Transverse colon (tissue), 4 donors: ENCODE measurements at regions not wholly inside any gene's neighbourhood (a gene's known extent, or its start where the extent isn't known, plus 50 kb on each side); places are given as distances from the start of the nearest gene placed in this dataset.
"Not testable (repeated sequence)": the region's sequence is repeated elsewhere in the genome, so short reads cannot be mapped to it uniquely, and the experiment has no call there.

Experiments
- DNase-seq: peaks from one replicate; pipeline ENCODE4 v3.0.0-alpha.2; 2019
- H3K27ac ChIP-seq, 4 donors: fragments of 200-600 bp; sonication (generic); 2 replicates each; pipeline ENCODE4 v1.5.1; 2016 to 2018; ENCODE audit warnings: inconsistent platforms in 4 of 4
- H3K27me3 ChIP-seq: fragments of 200-600 bp; sonication (generic); 2 replicates; pipeline ENCODE4 v1.5.1; 2017; ENCODE audit warnings: inconsistent platforms
- H3K36me3 ChIP-seq, 4 donors: fragments of 200-600 bp; sonication (generic); 2 replicates each; pipeline ENCODE4 v1.5.1; 2017 to 2019; ENCODE audit warnings: inconsistent platforms in 4 of 4
- H3K4me1 ChIP-seq, 4 donors: fragments of 200-600 bp; sonication (generic); 2 replicates each; pipeline ENCODE4 v1.5.1; 2017 to 2020; ENCODE audit warnings: inconsistent platforms in 4 of 4
- H3K4me3 ChIP-seq, 4 donors: fragments of 200-600 bp; sonication (generic); 1 replicate in 1 of 4; 2 replicates in 3 of 4; pipeline versions ENCODE4 v1.5.1 to v1.6.1; 2017 to 2019; ENCODE audit warnings: inconsistent platforms in 4 of 4
- H3K9me3 ChIP-seq, 2 donors: fragments of 200-600 bp; sonication (generic); 2 replicates each; pipeline ENCODE4 v1.5.1; 2017 to 2019; ENCODE audit warnings: inconsistent platforms in 2 of 2
- CTCF ChIP-seq, 5 experiments: fragments of 200-600 bp in 3 of 5; fragments of 450-650 bp in 2 of 5; sonication (generic) in 3 of 5; IDR thresholded peaks; 1 replicate in 2 of 5; 2 replicates in 3 of 5; pipeline ENCODE4 v1.5.1; 2016 to 2017; ENCODE audit warnings: antibody characterized with exemption in 5 of 5, inconsistent platforms in 3 of 5, mild to moderate bottlenecking in 2 of 5, moderate library complexity in 1 of 5
- EP300 ChIP-seq: sonication (generic); formaldehyde crosslinking; IDR thresholded peaks from one replicate; pipeline ENCODE4 v1.6.1; 2017; ENCODE audit warnings: antibody characterized with exemption, low read depth
- POLR2A ChIP-seq: fragments of 450-650 bp; IDR thresholded peaks from one replicate; pipeline ENCODE4 v1.6.1; 2016; ENCODE audit warnings: antibody characterized with exemption, mild to moderate bottlenecking, moderate library complexity
- POLR2AphosphoS5 ChIP-seq, 3 donors: sonication (generic); formaldehyde crosslinking; IDR thresholded peaks; one replicate each; pipeline ENCODE4 v1.6.1; 2016; ENCODE audit warnings: antibody characterized with exemption in 3 of 3
- WGBS, 2 donors: methylation state at CpG; one replicate each; pipeline ENCODE4 v1.1.5; 2018; ENCODE audit warnings: low coverage in 1 of 2; 5-methylcytosine and 5-hydroxymethylcytosine counted together
- in situ Hi-C, 4 donors: fragments of 200-750 bp; cut with MboI; loops; one replicate each; pipeline versions ENCODE4 v1.15.0 to v1.15.1; 2017; ENCODE audit warnings: low sequenced_read_pairs in 3 of 4, low pct_ligation_motif_present in 1 of 4, low pct_unique_long_range_greater_than_20kb in 1 of 4
- intact Hi-C: fragments of 100-400 bp; cut with DNase I; formaldehyde crosslinking; loops from one replicate; pipeline ENCODE4 v1.15.1; 2023; ENCODE audit warnings: low total_unique reads

GRCh38 chr5:25694801-25695200, 1050.0 kb upstream of the CDH10 start:
- no peak for DNase-seq
- H3K9me3 ChIP-seq = no peaks in the 10 kb centered on the region
- TF ChIP-seq POLR2A (no peak), CTCF (IDR thresholded peaks at IDR 0.05) (no peak), EP300 (no peak), POLR2AphosphoS5 (IDR thresholded peaks at IDR 0.05) (no peak)
- H3K4me3 ChIP-seq = no peak overlapping the region
- no peaks in the 10 kb centered on the region for H3K36me3 ChIP-seq
- H3K27ac ChIP-seq = no peak overlapping the region
- no peaks in the 10 kb centered on the region for H3K4me1 ChIP-seq
- H3K27me3 ChIP-seq = no peaks in the 10 kb centered on the region
- in situ Hi-C loops (no loop called here), intact Hi-C loops (no loop called here)
- 44% methylated on average over 1 of the region's 1 CpG; no CpG with 5 or more reads in 1 of the 2 donors for WGBS, 2 donors

- Histone ChIP-seq H3K27me3 (no peaks in the 10 kb centered on the region), H3K4me3 (no peak overlapping the region), H3K9me3 (no peaks in the 10 kb centered on the region), H3K27ac (no peak overlapping the region), H3K4me1 (no peaks in the 10 kb centered on the region), H3K36me3 (no peaks in the 10 kb centered on the region)
- intact Hi-C loops (no loop called here), in situ Hi-C loops (no loop called here)
- 66 to 67% methylated on average over 3 of the region's 3 CpGs for WGBS, 2 donors
- DNase-seq = no peak
- no peak for TF ChIP-seq CTCF (IDR thresholded peaks at IDR 0.05)
- no peak for TF ChIP-seq EP300
- no peak for TF ChIP-seq POLR2A
- no peak for TF ChIP-seq POLR2AphosphoS5 (IDR thresholded peaks at IDR 0.05)
Observed at GRCh38 chr5:25688156-25688555, 1043.4 kb upstream of the CDH10 start.

- in situ Hi-C loops (no loop called here), intact Hi-C loops (no loop called here)
- H3K27ac ChIP-seq = no peak overlapping the region
- H3K9me3 ChIP-seq = no peaks in the 10 kb centered on the region
- 56 to 67% methylated on average over 1 of the region's 1 CpG for WGBS, 2 donors
- H3K27me3 ChIP-seq = no peaks in the 10 kb centered on the region
- TF ChIP-seq POLR2A (no peak), POLR2AphosphoS5 (IDR thresholded peaks at IDR 0.05) (no peak), CTCF (IDR thresholded peaks at IDR 0.05) (no peak), EP300 (no peak)
- DNase-seq = no peak
- H3K4me3 ChIP-seq = no peak overlapping the region
- H3K36me3 ChIP-seq = no peaks in the 10 kb centered on the region
- no peaks in the 10 kb centered on the region for H3K4me1 ChIP-seq
Observed at GRCh38 chr5:25669645-25670401, 1025.0 kb upstream of the CDH10 start.

- 64 to 77% methylated on average over 2 of the region's 2 CpGs for WGBS, 2 donors
- peaks cover 5 to 12% of the 10 kb centered on the region in 2 donors for H3K9me3 ChIP-seq
Observed at GRCh38 chr5:25662610-25663009, 1017.8 kb upstream of the CDH10 start.

GRCh38 chr5:25650316-25650715, 1005.5 kb upstream of the CDH10 start:
- H3K4me1 ChIP-seq, H3K27ac ChIP-seq, H3K9me3 ChIP-seq, H3K4me3 ChIP-seq, DNase-seq, H3K27me3 ChIP-seq, H3K36me3 ChIP-seq, intact Hi-C loops, in situ Hi-C loops: not testable (repeated sequence)
- 88 to 95% methylated on average over 7 of the region's 7 CpGs for WGBS, 2 donors

More at GRCh38 chr5:25662610-25663009, 1017.8 kb upstream of the CDH10 start:
- H3K4me3 ChIP-seq = no peak overlapping the region
- TF ChIP-seq CTCF (IDR thresholded peaks at IDR 0.05) (no peak), EP300 (no peak), POLR2A (no peak), POLR2AphosphoS5 (IDR thresholded peaks at IDR 0.05) (no peak)
- DNase-seq = no peak
- no peak overlapping the region for H3K27ac ChIP-seq
- H3K27me3 ChIP-seq = no peaks in the 10 kb centered on the region
- no peaks in the 10 kb centered on the region for H3K36me3 ChIP-seq
- intact Hi-C loops (no loop called here), in situ Hi-C loops (no loop called here)
- H3K4me1 ChIP-seq = no peaks in the 10 kb centered on the region
